ENCODE measurements at regions not wholly inside any gene's neighbourhood (a gene's known extent, or its start where the extent isn't known, plus 50 kb on each side); places are given as distances from the start of the nearest gene placed in this dataset.

GRCh38 chr9:135326141-135326540 lies 153.4 kb upstream of the PPP1R26 start:
- DNase-seq: no peak

GRCh38 chr9:135326633-135327152 lies 152.9 kb upstream of the PPP1R26 start:
- DNase-seq: no peak

DNA sequence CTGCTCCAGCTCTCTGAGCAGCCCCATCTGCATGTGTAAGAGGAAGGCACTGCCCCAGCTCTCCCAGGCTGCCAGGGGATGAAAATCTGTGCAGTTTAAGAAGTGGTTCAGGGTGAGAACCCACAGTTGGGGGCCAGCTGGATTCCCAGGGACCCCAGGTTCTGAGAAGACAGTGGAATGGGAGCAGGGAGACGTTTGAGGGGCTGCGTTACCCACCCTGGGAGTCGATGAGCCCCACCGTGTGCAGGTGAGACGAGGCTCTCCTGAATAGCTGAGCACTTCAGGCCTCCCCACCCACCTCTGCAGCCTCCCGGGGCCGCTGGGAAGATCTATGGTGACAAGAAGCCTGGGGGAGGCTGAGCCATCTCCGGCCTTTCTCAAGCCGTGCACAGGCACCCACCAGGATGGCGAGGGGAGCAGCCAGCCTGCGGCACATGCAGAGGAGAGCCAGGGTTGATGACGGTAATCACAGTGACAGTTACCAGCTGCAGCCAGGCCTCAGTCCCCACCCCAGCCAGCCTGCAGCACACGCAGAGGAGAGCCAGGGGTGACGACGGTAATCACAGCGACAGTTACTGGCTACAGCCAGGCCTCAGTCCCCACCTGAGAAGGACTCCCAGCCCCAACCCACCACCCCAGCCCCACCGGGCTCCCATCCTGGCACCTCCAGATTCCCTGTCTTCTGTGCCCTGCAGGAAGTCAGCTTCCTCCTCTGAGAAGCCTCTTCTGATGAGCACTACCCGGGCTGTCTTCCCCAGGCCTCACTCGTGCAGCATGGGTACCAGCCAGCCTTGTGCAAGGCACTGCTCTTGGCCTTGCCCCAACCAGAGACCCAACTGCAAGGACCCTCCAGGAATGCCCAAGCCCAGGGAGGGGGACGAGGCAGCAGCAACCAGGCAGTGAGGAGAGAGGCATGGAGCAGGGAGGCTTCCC lies 150.8 kb upstream of the PPP1R26 start:
- no peak for DNase-seq

GRCh38 chr9:135329571-135330306 lies 149.8 kb upstream of the PPP1R26 start:
- DNase-seq: no peak

DNA sequence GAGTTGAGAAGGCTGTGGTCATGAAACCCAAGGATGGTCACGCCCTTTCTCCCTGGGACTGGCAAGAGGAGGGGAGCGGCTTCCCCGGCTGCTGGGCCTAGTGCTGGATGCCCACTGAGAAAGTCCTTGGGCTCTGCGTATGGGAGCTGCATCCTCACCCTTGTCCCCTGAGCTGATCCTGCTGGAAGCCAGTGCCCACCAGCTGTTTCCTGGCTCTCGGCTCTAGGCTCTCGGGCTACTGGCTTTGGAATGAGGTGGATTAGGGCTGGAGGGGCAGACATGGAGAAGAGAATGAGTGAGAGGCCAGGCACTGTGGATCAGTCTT lies 149.3 kb upstream of the PPP1R26 start:
- peak; percentile 30 for DNase-seq

GRCh38 chr9:135330685-135331590 lies 148.6 kb upstream of the PPP1R26 start:
- no peak for DNase-seq

DNA sequence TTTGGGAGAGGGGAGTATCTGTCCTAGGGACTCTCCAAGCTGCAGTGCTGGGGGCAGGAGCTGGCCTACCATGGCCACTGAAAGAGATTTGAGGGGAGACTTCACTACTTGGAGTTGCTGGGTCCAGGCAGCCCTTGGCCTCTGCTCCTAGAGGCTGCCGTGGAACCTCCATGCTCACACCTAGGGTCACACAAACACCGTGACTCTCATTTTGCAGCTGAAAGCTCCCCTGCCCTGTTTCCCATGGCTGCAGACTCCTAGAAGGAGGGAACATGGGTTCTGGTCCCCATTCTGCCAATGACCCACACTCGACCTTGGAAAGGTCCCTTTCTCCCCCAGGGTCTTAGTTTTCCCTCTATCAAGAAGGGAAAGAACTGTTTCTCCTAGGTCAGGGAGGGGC lies 147.1 kb upstream of the PPP1R26 start:
- DNase-seq: no peak

- no peak for DNase-seq
Observed at GRCh38 chr9:135332979-135333748, 146.4 kb upstream of the PPP1R26 start.

- no peak for DNase-seq
Observed at GRCh38 chr9:135334953-135335460, 144.6 kb upstream of the PPP1R26 start.

DNA sequence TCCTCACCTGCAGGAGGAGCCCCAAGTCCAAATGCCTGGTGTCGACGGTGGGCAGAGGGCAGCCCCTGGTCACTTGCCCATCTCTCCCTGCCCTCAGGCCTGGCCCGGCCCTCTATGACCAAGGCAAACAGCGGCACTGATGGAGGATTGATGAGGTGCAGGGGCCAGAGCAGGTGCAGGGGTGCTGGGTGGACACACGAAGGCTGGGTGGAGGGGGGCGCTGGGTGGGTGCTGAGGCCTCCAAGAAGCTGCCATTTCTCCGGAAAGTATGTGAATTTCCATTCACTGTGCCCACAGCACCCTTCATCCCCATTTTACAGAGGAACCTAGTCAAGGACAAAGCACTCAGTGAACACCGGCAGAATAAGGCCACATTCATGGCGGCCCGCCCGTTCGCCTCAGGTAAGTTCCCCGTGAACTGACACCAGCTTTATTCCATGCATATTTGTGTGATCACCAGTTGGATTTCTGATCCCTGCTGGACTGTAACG lies 143.8 kb upstream of the PPP1R26 start:
- no peak for DNase-seq

DNA sequence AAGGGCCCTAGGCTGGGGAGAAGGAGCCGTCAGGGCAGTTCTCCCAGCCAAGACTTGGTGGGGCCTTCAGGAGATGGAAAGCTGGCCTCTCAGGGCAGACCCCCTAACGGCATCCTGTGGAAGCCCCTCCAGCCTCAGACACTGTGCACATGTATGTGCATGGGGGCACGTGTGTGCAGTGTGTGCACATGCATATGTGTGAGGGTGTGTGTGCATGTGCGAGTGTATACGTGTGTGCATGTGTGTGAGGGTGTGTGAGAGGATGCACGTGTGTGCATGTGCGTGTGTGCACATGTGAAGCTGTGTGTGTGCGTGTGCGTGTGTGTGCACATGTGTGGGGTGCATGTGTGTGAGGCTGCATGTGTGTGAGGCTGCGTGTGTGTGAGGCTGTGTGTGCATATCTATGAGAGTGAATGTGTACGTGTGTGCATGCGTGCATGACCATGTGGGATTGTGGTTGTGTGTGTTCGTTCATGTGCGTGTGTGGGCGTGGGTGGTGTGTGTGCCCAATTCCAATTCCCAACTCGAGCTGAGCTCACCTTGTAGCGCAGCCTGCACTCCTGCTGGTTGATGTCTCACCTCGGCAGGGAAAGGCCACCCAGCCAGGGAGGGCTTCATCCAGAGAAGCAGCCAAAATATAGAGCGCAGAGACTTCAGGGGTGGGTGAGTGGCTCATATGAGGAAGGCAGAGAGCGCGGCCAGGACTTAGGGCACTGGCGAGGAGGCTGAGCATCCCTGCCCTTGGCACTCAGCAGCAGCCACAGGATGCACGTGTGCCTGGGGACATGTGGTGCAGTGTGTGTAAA lies 142.7 kb upstream of the PPP1R26 start:
- DNase-seq: no peak

DNA sequence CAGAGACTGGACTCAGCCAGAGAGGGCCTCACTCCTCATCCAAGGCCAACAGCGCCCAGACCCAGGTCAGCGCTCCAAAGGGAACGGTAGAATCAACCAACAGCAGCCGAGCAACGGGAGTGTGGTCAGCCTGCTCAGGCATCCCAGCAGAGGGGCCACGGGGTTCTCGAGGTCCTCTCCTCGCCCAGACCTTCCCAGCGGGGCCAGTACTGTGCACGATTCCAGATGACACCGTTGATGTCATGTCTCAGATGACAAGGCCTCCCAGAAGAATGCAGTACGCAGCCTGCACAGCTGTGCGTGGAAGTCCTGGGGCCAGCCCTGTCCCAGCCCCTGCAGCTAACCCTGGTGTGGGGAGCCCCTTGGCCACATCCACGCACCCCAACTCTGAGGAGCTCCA lies 141.0 kb upstream of the PPP1R26 start:
- no peak for DNase-seq

DNA sequence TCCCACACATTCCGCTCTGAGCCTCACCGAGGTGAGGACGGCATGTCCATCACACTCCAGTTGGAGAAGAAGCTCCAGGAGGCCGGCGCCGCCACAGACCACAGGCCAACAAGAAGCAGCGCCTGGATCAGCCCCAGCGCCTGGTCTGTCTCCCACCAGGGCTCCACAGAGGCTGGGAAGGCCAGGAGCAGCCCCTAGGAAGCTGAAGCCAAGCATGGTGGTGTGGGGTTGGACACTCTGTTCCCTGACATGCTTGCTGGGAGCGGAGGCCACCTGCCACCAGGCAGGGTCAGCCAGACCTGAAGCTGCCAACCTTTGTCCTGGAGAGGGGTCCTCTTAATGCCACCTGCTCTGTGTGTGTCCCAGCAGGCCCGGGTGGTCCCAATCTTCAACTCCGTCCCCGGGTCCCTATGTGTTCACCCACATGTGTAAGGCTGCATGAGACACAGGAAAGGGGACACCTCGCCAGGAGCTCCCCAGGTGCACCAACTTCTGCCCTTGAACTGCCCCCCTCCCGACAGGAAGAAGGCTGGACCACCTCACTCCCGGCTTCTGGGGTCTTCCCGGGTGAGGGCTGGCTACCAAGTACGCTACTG lies 140.1 kb upstream of the PPP1R26 start:
- no peak for DNase-seq

DNA sequence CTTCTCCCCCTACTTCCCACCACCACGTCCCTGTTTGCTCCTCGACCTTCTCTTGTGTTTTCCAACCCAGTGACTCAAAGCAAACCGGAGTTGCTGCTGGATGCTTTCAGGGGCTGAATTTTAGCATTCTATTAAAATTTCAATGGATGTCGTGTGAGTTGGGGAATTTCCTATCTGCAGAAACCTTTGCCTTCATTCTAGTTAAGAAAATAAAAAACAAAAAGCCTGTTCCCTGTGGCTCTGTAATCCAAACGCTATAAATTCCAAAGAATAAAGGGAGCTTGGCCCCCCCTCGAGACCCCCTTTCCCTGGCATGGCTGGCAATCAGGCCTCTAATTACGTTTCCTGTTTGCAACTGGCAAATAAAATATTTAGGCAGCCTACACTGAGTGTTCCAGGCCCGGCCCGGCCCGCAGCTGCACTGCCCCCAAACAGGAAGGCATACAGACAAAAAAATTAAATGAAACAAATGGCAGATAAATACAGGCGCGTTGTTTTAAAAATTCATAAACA lies 139.4 kb upstream of the PPP1R26 start:
- no peak for DNase-seq

- DNase-seq: no peak
Observed at GRCh38 chr9:135340726-135341475, 138.7 kb upstream of the PPP1R26 start.

DNA sequence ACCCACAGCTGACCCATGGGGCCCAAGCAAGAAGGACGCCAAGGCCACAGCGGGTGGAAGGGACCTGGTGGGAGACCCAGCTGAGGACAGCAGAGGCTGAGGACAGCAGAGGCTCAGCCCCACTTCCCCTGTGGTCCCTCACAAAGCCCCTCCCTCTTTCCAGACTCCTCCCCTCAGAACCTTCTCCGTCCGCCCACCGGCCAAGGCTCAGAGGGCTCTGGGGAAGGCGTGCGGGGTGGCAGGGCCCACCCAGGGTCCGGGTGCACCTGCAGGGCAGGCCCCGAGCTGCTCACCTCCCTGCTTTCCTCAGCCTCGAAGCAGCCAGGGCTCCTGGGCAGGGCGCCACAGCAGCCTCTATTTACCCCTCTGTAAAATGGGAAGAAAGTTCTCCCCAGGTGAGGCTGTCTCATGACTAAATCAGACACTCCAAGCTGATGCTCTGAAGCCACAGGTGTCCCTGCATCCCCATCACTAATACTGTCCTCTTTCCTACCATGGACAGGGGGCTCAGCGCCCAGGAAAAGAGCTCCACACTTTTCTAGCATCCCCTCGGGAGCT lies 137.9 kb upstream of the PPP1R26 start:
- no peak for DNase-seq

DNA sequence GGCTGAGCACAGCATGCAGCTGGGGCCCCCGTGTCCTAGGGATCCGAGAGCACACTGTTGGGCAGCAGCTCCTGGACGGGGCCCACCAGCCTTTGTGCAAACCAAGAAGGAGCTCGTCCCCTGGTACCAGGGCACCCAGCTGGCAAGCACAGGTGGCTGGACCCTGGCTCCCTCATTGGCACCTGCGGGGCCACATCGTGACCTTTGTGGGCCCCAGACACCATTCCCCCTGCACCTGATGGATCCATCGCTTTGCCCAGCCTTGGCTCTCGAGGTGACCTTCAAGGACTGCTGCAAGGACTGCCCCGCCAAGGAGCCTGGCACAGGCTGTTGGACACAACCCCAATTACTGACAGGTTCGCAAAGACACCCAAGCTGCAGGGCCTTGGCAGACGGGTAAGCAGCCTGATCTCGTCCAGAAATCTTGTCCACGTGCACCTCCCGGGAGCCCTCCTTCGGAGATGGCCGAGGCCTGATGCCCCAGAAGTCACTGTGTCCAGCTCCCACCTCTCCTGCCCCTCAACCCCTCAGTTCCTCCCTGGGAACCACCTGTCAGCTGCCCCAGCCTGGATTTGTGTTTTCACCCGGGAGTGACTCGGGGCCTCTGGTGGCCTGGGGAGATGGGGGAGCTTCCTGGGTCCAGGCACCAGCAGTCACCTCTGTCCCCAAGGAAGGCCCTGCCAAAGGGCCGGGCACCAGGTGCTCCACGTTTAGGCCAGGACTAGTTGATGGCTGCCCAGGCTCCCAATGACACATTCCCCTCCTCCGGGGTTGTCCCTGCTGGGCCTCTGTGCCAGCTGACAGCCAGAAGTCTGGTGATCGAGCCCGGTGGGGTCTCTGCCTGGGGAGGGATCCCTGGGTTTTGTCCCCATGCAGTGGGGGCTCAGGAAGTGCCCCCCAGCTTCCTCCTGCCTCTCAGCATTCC lies 137.1 kb upstream of the PPP1R26 start:
- DNase-seq: no peak

GRCh38 chr9:135343136-135343535 lies 136.4 kb upstream of the PPP1R26 start:
- DNase-seq: no peak

All from NCI-H82 (cell line).